Astrocyte of the spinal cord (primary cell): ENCODE measurements at regions not wholly inside any gene's neighbourhood (a gene's known extent, or its start where the extent isn't known, plus 50 kb on each side); places are given as distances from the start of the nearest gene placed in this dataset.

Experiments
- DNase-seq: peaks from one replicate; pipeline ENCODE4 v3.0.0; 2011; ENCODE audit warnings: low read depth, low spot score
- H3K4me3 ChIP-seq: 2 replicates; pipeline ENCODE4 v1.5.1; 2011; ENCODE audit warnings: low read depth, mild to moderate bottlenecking, low read length, moderate library complexity
- in situ Hi-C: cut with HindIII; loops from 2 replicates; pipeline ENCODE4 v1.10.0; 2017; ENCODE audit warnings: low sequenced_read_pairs
- TF ChIP-seq, protein P1 (sequence below): IDR thresholded peaks from 2 replicates; pipeline ENCODE4 v1.5.1; 2012; ENCODE audit warnings: low read depth, mild to moderate bottlenecking, low read length, inconsistent platforms

DNA sequence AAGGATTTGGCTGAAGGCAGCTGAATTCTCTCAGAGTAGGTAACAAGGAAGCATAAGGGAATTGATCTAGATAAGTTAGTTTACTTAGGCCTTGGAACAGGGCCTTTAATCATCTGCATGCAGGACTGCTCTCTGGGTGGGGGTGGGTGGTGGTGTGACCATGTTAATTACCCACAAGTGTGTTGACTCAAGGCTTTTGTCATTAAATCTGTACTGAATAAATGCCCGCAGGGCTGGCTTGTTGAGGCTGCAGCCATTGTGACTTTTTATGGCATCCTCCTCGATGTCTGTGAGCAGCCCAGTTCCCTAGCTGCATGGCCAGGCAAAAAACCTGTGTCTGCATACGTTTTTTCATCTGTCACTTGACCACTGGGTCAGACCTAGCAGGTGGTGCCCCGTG is 63.5 kb upstream of the ASCC3 start:
- in situ Hi-C loops, result no loop called here
- TF ChIP-seq, protein P1, sequence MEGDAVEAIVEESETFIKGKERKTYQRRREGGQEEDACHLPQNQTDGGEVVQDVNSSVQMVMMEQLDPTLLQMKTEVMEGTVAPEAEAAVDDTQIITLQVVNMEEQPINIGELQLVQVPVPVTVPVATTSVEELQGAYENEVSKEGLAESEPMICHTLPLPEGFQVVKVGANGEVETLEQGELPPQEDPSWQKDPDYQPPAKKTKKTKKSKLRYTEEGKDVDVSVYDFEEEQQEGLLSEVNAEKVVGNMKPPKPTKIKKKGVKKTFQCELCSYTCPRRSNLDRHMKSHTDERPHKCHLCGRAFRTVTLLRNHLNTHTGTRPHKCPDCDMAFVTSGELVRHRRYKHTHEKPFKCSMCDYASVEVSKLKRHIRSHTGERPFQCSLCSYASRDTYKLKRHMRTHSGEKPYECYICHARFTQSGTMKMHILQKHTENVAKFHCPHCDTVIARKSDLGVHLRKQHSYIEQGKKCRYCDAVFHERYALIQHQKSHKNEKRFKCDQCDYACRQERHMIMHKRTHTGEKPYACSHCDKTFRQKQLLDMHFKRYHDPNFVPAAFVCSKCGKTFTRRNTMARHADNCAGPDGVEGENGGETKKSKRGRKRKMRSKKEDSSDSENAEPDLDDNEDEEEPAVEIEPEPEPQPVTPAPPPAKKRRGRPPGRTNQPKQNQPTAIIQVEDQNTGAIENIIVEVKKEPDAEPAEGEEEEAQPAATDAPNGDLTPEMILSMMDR, result no peak
- DNase-seq, result no peak
- no peak overlapping the region for H3K4me3 ChIP-seq

DNA sequence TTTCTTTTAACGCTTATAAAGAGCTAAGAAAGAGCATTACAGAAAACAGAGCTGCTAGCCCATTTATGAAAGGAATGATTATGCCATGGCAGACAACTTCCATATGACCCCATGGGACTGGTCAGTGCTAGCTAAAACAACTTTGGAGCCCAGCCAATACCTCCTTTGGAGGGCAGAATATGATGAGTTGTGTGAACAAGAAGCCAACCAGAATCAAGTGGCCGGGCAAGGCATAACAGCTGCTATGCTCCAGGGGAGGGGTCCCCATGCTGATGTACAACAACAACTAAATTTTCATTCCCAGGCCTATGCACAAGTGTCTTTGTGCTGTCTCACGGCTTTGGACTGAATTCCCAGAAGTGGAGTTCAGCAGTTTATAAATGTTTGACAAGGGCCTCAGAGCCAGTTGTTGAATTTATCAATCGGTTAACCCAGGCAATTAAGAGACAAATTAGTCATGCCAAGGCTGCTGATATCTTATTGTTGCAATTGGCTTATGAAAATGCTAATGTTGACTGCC is 65.0 kb upstream of the ASCC3 start:
- no peak for DNase-seq
- TF ChIP-seq, protein P1, result no peak
- no peak overlapping the region for H3K4me3 ChIP-seq
- in situ Hi-C loops, result no loop called here

DNA sequence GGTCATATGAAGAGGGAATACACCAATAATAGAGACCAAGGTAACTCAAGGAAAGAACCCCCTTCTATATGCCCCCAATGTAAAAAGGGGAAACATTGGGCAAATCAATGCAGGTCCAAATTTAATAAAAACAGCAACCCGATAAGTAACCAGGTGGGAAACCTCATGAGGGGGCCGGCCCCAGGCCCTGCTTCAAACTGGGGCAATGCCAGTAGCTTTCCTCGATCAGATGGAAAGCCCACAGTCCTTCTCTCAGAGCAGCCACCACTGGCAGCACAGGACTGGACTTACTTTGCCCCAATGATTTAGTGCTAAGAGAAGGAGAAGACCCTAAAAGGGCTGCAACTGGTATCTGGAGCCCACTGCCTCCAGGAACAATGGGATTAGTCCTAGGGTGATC is 65.6 kb upstream of the ASCC3 start:
- DNase-seq, result no peak
- in situ Hi-C loops, result no loop called here
- TF ChIP-seq, protein P1, result no peak
- no peak overlapping the region for H3K4me3 ChIP-seq

DNA sequence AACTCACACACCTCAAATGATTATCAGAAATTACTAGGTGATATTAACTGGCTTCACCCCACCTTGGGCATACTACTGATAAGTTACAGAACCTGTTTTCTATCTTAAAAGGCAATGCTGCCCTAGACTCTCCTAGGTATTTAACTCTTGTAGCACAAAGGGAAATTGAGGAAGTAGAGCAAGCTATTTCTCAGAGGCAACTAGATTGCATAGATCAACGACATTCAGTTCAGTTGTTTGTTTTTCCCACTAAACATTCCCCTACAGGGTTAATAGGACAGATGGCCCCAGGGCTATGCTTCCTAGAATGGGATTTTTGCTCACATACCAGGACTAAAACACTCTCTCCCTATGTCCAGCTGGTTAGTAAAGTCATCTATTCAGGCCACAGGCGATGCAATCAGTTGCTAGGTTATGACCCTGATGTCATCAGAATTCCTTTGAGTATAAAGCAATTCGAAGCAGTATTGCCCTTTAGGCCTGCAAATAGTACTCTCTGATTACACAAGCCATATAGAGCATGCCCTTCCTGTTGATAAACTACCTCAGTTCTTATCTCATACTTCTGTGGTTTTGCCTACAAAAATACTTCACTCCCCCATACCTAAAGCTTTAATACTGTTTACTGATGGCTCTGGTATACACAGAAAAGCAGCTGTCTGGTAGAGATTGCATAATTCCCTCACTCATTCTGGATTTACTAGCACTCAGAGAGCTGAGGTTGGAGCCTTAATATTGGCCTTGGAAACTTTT is 67.4 kb upstream of the ASCC3 start:
- TF ChIP-seq, protein P1, result no peak
- no peak for DNase-seq
- H3K4me3 ChIP-seq, result no peak overlapping the region
- in situ Hi-C loops, result no loop called here

DNA sequence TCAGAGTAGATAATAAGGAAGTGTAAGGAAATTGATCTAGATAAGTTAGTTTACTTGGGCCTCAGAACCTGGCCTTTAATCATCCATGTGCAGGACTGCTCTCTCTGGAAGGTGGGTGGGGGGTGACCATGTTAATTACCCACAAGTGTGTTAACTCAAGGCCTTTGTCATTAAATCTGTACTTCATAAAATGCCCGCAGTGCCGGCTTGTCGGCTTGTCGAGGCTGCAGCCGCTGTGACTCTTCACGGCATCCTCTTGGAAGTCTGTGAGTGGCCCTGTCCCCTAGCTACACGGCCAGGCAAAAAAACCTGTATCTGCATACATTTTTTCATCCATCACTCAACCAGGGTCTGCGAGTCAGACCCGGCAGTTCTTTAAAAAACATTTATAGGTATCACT is 70.9 kb upstream of the ASCC3 start:
- in situ Hi-C loops, result no loop called here
- TF ChIP-seq, protein P1, result no peak
- no peak overlapping the region for H3K4me3 ChIP-seq
- DNase-seq, result no peak

DNA sequence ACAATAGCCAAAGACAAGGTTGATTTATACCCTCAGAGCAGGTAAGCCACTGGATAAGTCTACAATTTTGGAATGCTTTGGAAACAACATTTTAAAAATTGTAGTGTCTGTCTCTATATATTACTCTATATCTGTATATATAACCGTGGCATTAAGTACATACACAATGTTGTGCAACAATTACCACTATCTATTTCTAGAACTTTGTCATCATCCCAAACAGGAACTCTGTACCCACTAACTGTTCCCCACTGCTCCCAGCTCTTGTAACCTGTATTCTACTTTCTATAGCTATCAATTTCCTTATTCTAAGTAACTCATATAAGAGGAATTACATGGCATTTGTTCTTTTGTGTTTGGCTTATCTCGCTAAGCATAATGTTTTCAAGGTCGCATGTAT is 78.2 kb upstream of the ASCC3 start:
- in situ Hi-C loops, result no loop called here
- no peak for DNase-seq
- TF ChIP-seq, protein P1, result no peak
- H3K4me3 ChIP-seq, result no peak overlapping the region

DNA sequence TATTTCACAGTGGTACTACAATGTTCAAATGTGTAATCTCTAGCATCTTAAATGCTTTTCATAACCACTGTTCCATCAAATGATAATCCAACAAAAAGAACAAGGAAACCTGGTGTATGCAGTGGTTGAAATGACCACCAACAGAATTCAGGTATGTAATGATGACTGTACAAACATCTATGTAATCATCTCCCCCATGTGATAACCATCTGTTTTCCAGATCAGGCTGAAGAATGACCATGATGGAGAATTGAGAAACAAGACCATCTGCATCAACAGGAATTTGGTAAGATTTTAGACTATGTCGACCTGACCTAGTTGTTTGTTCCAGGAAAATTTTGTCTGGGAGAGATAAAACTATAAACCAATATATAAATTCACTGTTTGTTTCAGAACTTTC is 81.3 kb upstream of the ASCC3 start:
- DNase-seq, result no peak
- TF ChIP-seq, protein P1, result no peak
- in situ Hi-C loops, result no loop called here
- no peak overlapping the region for H3K4me3 ChIP-seq
